HG03175 (cell line): ENCODE measurements at regions not wholly inside any gene's neighbourhood (a gene's known extent, or its start where the extent isn't known, plus 50 kb on each side); places are given as distances from the start of the nearest gene placed in this dataset.

Source experiments
- ATAC-seq: cut with Tn5 transposase; IDR thresholded peaks from one replicate; pipeline ENCODE4 v1.9.1; 2021; ENCODE audit warnings: mild to moderate bottlenecking, moderate library complexity; ENCODE audit not compliant: unreplicated experiment

GRCh38 chr11:19480540-19480939 lies 232.1 kb upstream of the NAV2 start:
- no peak for ATAC-seq

GRCh38 chr11:19478891-19479290 lies 233.7 kb upstream of the NAV2 start:
- no peak for ATAC-seq

- peak; percentile 70 for ATAC-seq
These were observed 234.4 kb upstream of the E2F8 start for GRCh38 chr11:19474954-19475721.

- ATAC-seq, result no peak
These were observed 233.5 kb upstream of the E2F8 start for GRCh38 chr11:19474211-19474610.

GRCh38 chr11:19472679-19473078 lies 231.9 kb upstream of the E2F8 start:
- ATAC-seq, result no peak

- ATAC-seq, result no peak
These were observed 227.2 kb upstream of the E2F8 start for GRCh38 chr11:19467904-19468303.

- no peak for ATAC-seq
These were observed 225.6 kb upstream of the E2F8 start for GRCh38 chr11:19466314-19466713.

- ATAC-seq, result no peak
These were observed 223.2 kb upstream of the E2F8 start for GRCh38 chr11:19463976-19464375.

- no peak for ATAC-seq
These were observed 220.1 kb upstream of the E2F8 start for GRCh38 chr11:19460718-19461405.

- no peak for ATAC-seq
These were observed 218.5 kb upstream of the E2F8 start for GRCh38 chr11:19459240-19459639.

- ATAC-seq, result no peak
These were observed 218.0 kb upstream of the E2F8 start for GRCh38 chr11:19458721-19459120.

- no peak for ATAC-seq
These were observed 217.5 kb upstream of the E2F8 start for GRCh38 chr11:19458231-19458630.

GRCh38 chr11:19455731-19456130 lies 215.0 kb upstream of the E2F8 start:
- ATAC-seq, result no peak

- no peak for ATAC-seq
These were observed 213.0 kb upstream of the E2F8 start for GRCh38 chr11:19453651-19454257.

- ATAC-seq, result no peak
These were observed 210.9 kb upstream of the E2F8 start for GRCh38 chr11:19451609-19452008.

GRCh38 chr11:19450282-19450681 lies 209.5 kb upstream of the E2F8 start:
- peak; percentile 44 for ATAC-seq

- no peak for ATAC-seq
These were observed 207.9 kb upstream of the E2F8 start for GRCh38 chr11:19448651-19449050.

- ATAC-seq, result no peak
These were observed 206.4 kb upstream of the E2F8 start for GRCh38 chr11:19447150-19447566.

GRCh38 chr11:19445771-19446170 lies 205.0 kb upstream of the E2F8 start:
- ATAC-seq, result no peak

GRCh38 chr11:19444231-19444630 lies 203.5 kb upstream of the E2F8 start:
- ATAC-seq, result no peak

- no peak for ATAC-seq
These were observed 201.8 kb upstream of the E2F8 start for GRCh38 chr11:19442554-19442910.
